H1 (cell line): ENCODE measurements at regions not wholly inside any gene's neighbourhood (a gene's known extent, or its start where the extent isn't known, plus 50 kb on each side); places are given as distances from the start of the nearest gene placed in this dataset.

ENCODE experiments used
- CTCF ChIA-PET: fragments of 300-600 bp; sonication (Branson Sonifier 250); formaldehyde crosslinking; loops from one replicate; lab custom pipeline; 2021; ENCODE audit not compliant: partially characterized antibody; lab: Charles Lee
- POLR2A ChIA-PET: fragments of 300-600 bp; sonication (Branson Sonifier 250); formaldehyde crosslinking; loops from one replicate; lab custom pipeline; 2021; ENCODE audit warnings: inconsistent platforms; ENCODE audit not compliant: partially characterized antibody; lab: Charles Lee
- DNase-seq, 2 experiments: peaks; one replicate each; pipeline versions ENCODE4 v3.0.0 to v3.0.0-alpha.2; 2010 to 2022; ENCODE audit warnings: low spot score in 2 of 2, low read depth in 1 of 2, mixed read lengths in 1 of 2
- FAIRE-seq: peaks from 2 replicates; lab custom pipeline; 2011; peaks lifted over from hg19 to GRCh38; lab: Jason Lieb, UNC
- H2AFZ ChIP-seq: 2 replicates; pipeline ENCODE4 v1.8.1; 2012; ENCODE audit warnings: low read length, inconsistent platforms
- H2AK5ac ChIP-seq: 2 replicates; pipeline ENCODE4 v1.6.1; 2013; ENCODE audit warnings: low read depth, low read length
- H2BK120ac ChIP-seq: replicated peaks from 2 replicates; pipeline ENCODE3; 2013; ENCODE audit warnings: low read depth, low read length, inconsistent platforms
- H2BK12ac ChIP-seq: 2 replicates; pipeline ENCODE4 v1.6.1; 2013; ENCODE audit warnings: low read depth, low read length
- H2BK15ac ChIP-seq: 2 replicates; pipeline ENCODE4 v1.6.1; 2013; ENCODE audit warnings: low read length
- H2BK20ac ChIP-seq: 2 replicates; pipeline ENCODE4 v1.6.1; 2013; ENCODE audit warnings: low read length
- H2BK5ac ChIP-seq: 2 replicates; pipeline ENCODE4 v1.6.1; 2013; ENCODE audit warnings: low read depth, low read length
- H3K14ac ChIP-seq: 2 replicates; pipeline ENCODE4 v1.6.1; 2013; ENCODE audit warnings: inconsistent platforms; ENCODE audit not compliant: insufficient read length
- H3K18ac ChIP-seq: 2 replicates; pipeline ENCODE4 v1.6.1; 2013; ENCODE audit warnings: low read length; ENCODE audit errors: extremely low read depth
- H3K23ac ChIP-seq: 2 replicates; pipeline ENCODE4 v1.6.1; 2013; ENCODE audit warnings: inconsistent platforms; ENCODE audit not compliant: insufficient read length
- H3K23me2 ChIP-seq: 2 replicates; pipeline ENCODE4 v1.6.1; 2013; ENCODE audit warnings: low read depth, low read length
- H3K27ac ChIP-seq: 2 replicates; pipeline ENCODE4 v1.6.1; 2011; ENCODE audit warnings: low read depth, low read length, inconsistent platforms
- H3K27me3 ChIP-seq, 4 experiments: replicated peaks in 1 of 4; 1 replicate in 1 of 4; 2 replicates in 3 of 4; pipeline versions ENCODE4 v1.6.1 to v1.8.1; 2011 to 2013; ENCODE audit warnings: low read length in 3 of 4, mild to moderate bottlenecking in 3 of 4, inconsistent platforms in 2 of 4, mixed read lengths in 2 of 4, moderate library complexity in 1 of 4; ENCODE audit not compliant: control insufficient read depth in 3 of 4, insufficient read depth in 3 of 4; ENCODE audit errors: extremely low read depth in 1 of 4
- H3K36me3 ChIP-seq, 4 experiments: 2 replicates each; pipeline versions ENCODE4 v1.6.1 to v1.8.1; 2011 to 2013; ENCODE audit warnings: mild to moderate bottlenecking in 4 of 4, low read length in 3 of 4, moderate library complexity in 2 of 4, control low read depth in 1 of 4, inconsistent platforms in 1 of 4; ENCODE audit not compliant: insufficient read depth in 4 of 4, control insufficient read depth in 2 of 4
- H3K4ac ChIP-seq: replicated peaks from 2 replicates; pipeline ENCODE3; 2013; ENCODE audit warnings: low read length, low read depth, mixed read lengths, inconsistent platforms; ENCODE audit not compliant: insufficient read length
- H3K4me1 ChIP-seq, 4 experiments: replicated peaks in 1 of 4; 1 replicate in 1 of 4; 2 replicates in 3 of 4; pipeline versions ENCODE4 v1.6.1 to v1.8.1; 2011 to 2013; ENCODE audit warnings: low read length in 3 of 4, inconsistent platforms in 2 of 4, mixed read lengths in 1 of 4; ENCODE audit not compliant: insufficient read depth in 4 of 4, control insufficient read depth in 3 of 4
- H3K4me2 ChIP-seq, 2 experiments: 2 replicates each; pipeline versions ENCODE4 v1.6.1 to v1.8.1; 2011 to 2013; ENCODE audit warnings: low read depth in 2 of 2, low read length in 2 of 2, control low read depth in 1 of 2, inconsistent platforms in 1 of 2, mild to moderate bottlenecking in 1 of 2; ENCODE audit not compliant: insufficient read depth in 1 of 2
- H3K4me3 ChIP-seq, 4 experiments: fragments of 200-600, 300-600 bp in 1 of 4; sonication (generic), shearing (Covaris generic), sonication (Bioruptor Twin) in 1 of 4; 2 replicates each; pipeline versions ENCODE4 v1.5.1 to v1.8.1; 2011 to 2016; ENCODE audit warnings: low read length in 4 of 4, low read depth in 3 of 4, control low read depth in 2 of 4, inconsistent platforms in 2 of 4, mild to moderate bottlenecking in 2 of 4, mixed read lengths in 1 of 4, moderate library complexity in 1 of 4; ENCODE audit not compliant: insufficient read depth in 2 of 4; ENCODE audit errors: extremely low read depth in 1 of 4
- H3K56ac ChIP-seq: replicated peaks from 2 replicates; pipeline ENCODE3; 2013; ENCODE audit warnings: low read depth, mild to moderate bottlenecking, mixed read lengths, low read length, inconsistent platforms; ENCODE audit not compliant: insufficient read length
- H3K79me1 ChIP-seq: 2 replicates; pipeline ENCODE4 v1.6.1; 2013; ENCODE audit warnings: low read depth, low read length, control low read depth
- H3K79me2 ChIP-seq, 2 experiments: 2 replicates each; pipeline versions ENCODE4 v1.6.1 to v1.8.1; 2012 to 2013; ENCODE audit warnings: low read length in 2 of 2, mild to moderate bottlenecking in 2 of 2, inconsistent platforms in 1 of 2; ENCODE audit not compliant: insufficient read depth in 2 of 2, control insufficient read depth in 1 of 2
- H3K9ac ChIP-seq, 4 experiments: replicated peaks in 1 of 4; 1 replicate in 1 of 4; 2 replicates in 3 of 4; pipeline versions ENCODE4 v1.6.1 to v1.8.1; 2011 to 2013; ENCODE audit warnings: low read depth in 3 of 4, low read length in 3 of 4, control low read depth in 2 of 4, mild to moderate bottlenecking in 2 of 4, moderate library complexity in 2 of 4, inconsistent platforms in 1 of 4; ENCODE audit errors: extremely low read depth in 1 of 4
- H3K9me3 ChIP-seq, 2 experiments: 2 replicates each; pipeline versions ENCODE4 v1.6.1 to v1.8.1; 2012 to 2013; ENCODE audit warnings: mild to moderate bottlenecking in 2 of 2, moderate library complexity in 2 of 2, control low read depth in 1 of 2, inconsistent platforms in 1 of 2, low read depth in 1 of 2, low read length in 1 of 2, mixed read lengths in 1 of 2; ENCODE audit not compliant: insufficient read depth in 2 of 2
- H4K20me1 ChIP-seq, 2 experiments: replicated peaks in 1 of 2; 2 replicates each; pipeline versions ENCODE3 to v1.8.1; 2011 to 2013; ENCODE audit warnings: inconsistent platforms in 2 of 2, low read length in 2 of 2, mild to moderate bottlenecking in 1 of 2; ENCODE audit not compliant: insufficient read depth in 2 of 2, control insufficient read depth in 1 of 2
- H4K5ac ChIP-seq: 2 replicates; pipeline ENCODE4 v1.6.1; 2013; ENCODE audit warnings: low read length, low read depth, mixed read lengths, inconsistent platforms; ENCODE audit not compliant: insufficient read length
- H4K8ac ChIP-seq: 2 replicates; pipeline ENCODE4 v1.8.0; 2013; ENCODE audit warnings: mild to moderate bottlenecking, moderate library complexity, low read length, inconsistent platforms; ENCODE audit not compliant: insufficient read depth; ENCODE audit errors: extremely low read depth
- H4K91ac ChIP-seq: replicated peaks from 2 replicates; pipeline ENCODE3; 2013; ENCODE audit warnings: low read length, mixed read lengths, inconsistent platforms; ENCODE audit not compliant: insufficient read length
- SIN3A ChIP-seq, 2 experiments: IDR thresholded peaks in 1 of 2; conservative IDR thresholded peaks in 1 of 2; 2 replicates each; pipeline ENCODE4 v1.6.1; 2011 to 2012; ENCODE audit warnings: low read length in 2 of 2, improper control_type of control experiment in 1 of 2, low read depth in 1 of 2, mild to moderate bottlenecking in 1 of 2
- SRF ChIP-seq: IDR thresholded peaks from 2 replicates; pipeline ENCODE4 v1.6.1; 2011; ENCODE audit warnings: mild to moderate bottlenecking, low read depth, low read length, moderate library complexity
- WGBS, 2 experiments: shearing (Covaris generic) in 1 of 2; methylation state at CpG; one replicate each; pipeline versions ENCODE4 v1.1.6 to v1.1.7; 2013 to 2015; ENCODE audit warnings: low lambda C conversion rate in 2 of 2, mixed read lengths in 2 of 2, inconsistent platforms in 1 of 2, low coverage in 1 of 2, missing lambda C conversion rate in 1 of 2; ENCODE audit not compliant: insufficient replicate concordance in 2 of 2, insufficient coverage in 1 of 2, insufficient read length in 1 of 2; ENCODE audit errors: extremely low coverage in 1 of 2, missing lambda C conversion rate in 1 of 2; 5-methylcytosine and 5-hydroxymethylcytosine counted together

DNA sequence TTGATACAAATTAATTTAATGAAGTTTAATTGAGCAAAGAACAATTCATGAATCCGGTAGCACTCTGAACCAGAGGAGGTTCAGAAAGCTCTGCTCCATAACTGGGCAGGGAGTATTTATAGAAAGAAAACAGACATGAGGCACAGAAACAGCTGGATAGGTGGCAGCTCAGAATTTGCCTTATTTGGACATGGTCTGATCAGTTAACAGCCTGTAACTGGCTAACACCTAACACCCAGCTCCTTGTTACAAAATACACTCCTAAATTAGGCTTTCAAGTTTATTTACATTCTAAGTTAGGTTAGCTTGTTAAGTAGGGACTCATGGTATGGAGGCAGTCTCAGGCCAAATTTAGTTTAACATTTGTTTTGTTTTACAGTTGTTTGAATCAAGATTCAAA, 67.8 kb upstream of the TMCC3 start:
- WGBS, 2 experiments, result 73% methylated on average over 1 of the region's 1 CpG; no CpG with 5 or more reads in 1 of the 2 experiments
- no peaks in the 10 kb centered on the region for H3K79me1 ChIP-seq
- POLR2A ChIA-PET, result interaction anchor here (1.3 kb wide), 1 partner anchor 11 kb away, joined by 3 read pairs; no protein-coding TSS in a partner anchor
- no peaks in the 10 kb centered on the region for H3K27me3 ChIP-seq
- no peak overlapping the region for H3K56ac ChIP-seq
- DNase-seq, result no peak
- no peak overlapping the region for H4K5ac ChIP-seq
- no peak overlapping the region for H3K4me3 ChIP-seq
- no peaks in the 10 kb centered on the region for H4K20me1 ChIP-seq
- H2BK20ac ChIP-seq, result no peak overlapping the region
- no peaks in the 10 kb centered on the region for H3K9me3 ChIP-seq
- TF ChIP-seq SRF, result peak; percentile 93
- TF ChIP-seq SIN3A (conservative IDR thresholded peaks at IDR 0.05 in 1 of 2, IDR thresholded peaks at IDR 0.05 in 1 of 2; ENCODE audit: low read depth in 1 of 2, low read length in 2 of 2), result no peak
- TF ChIP-seq, all 59 proteins: peak for 1
- Histone ChIP-seq H2AK5ac (no peak overlapping the region), H3K27ac (no peak overlapping the region), H3K9ac (no peak overlapping the region), H3K4me1 (peaks cover 0 to 3% (median 0%) of the 10 kb centered on the region in 4 experiments; a peak in 2 of 7 replicates), H3K23ac (no peak overlapping the region), H2AFZ (0 out of 2 replicates have a peak overlapping the region, but pooled peaks have one; percentile 20), H3K23me2 (no peaks in the 10 kb centered on the region), H2BK15ac (no peak overlapping the region), H3K36me3 (no peaks in the 10 kb centered on the region), H3K79me2 (no peaks in the 10 kb centered on the region), H4K91ac (no peak overlapping the region), H3K4ac (no peak overlapping the region), H2BK120ac (no peak overlapping the region), H3K18ac (no peak overlapping the region), H3K4me2 (no peak overlapping the region), H2BK5ac (no peak overlapping the region), H3K14ac (no peak overlapping the region), H2BK12ac (no peak overlapping the region), H4K8ac (no peak overlapping the region)
- CTCF ChIA-PET, result interaction anchor here (0.5 to 4.4 kb wide), 4 partner anchors 12 to 86 kb away, joined by 3 to 23 read pairs (median 4); no protein-coding TSS in a partner anchor
- FAIRE-seq, result no peak
